ENCODE measurements at regions not wholly inside any gene's neighbourhood (a gene's known extent, or its start where the extent isn't known, plus 50 kb on each side); places are given as distances from the start of the nearest gene placed in this dataset.

GRCh38 chr7:13179775-13180523 is 492.5 kb downstream of the ARL4A start:
- H3K9me3 ChIP-seq (ENCODE audit: control extremely low read depth in 1 of 3, control insufficient read depth in 2 of 3, insufficient read depth in 1 of 3, low read length in 2 of 3) = no peaks in the 10 kb centered on the region
- CTCF ChIA-PET = no interaction called here
- WGBS (ENCODE audit: insufficient coverage) = 100% methylated on average over 2 of the region's 5 CpGs

More at GRCh38 chr7:13179775-13180523, 492.5 kb downstream of the ARL4A start:
- no peaks in the 10 kb centered on the region for H3K4me1 ChIP-seq (ENCODE audit: control insufficient read depth in 2 of 2, insufficient read depth in 2 of 2, low read length in 2 of 2)
- no peaks in the 10 kb centered on the region for H3K36me3 ChIP-seq (replicated peaks in 1 of 2; ENCODE audit: control extremely low read depth in 1 of 2, control insufficient read depth in 1 of 2, extremely low read depth in 1 of 2, insufficient read depth in 2 of 2, low read length in 1 of 2)
- no peaks in the 10 kb centered on the region for H3K79me2 ChIP-seq (ENCODE audit: control insufficient read depth, insufficient read depth, low read length)
- ATAC-seq (ENCODE audit: low read depth) = no peak
- no peak for TF ChIP-seq CTCF (IDR thresholded peaks at IDR 0.05)
- no peak for TF ChIP-seq EZH2 (IDR thresholded peaks at IDR 0.05; ENCODE audit: borderline replicate concordance, insufficient read depth, low read depth, low read length, poor library complexity, severe bottlenecking)
- H4K20me1 ChIP-seq (ENCODE audit: control insufficient read depth, insufficient read depth, low read length, poor library complexity, severe bottlenecking) = no peaks in the 10 kb centered on the region
- peak overlapping the region; percentile 1 for H2AFZ ChIP-seq (ENCODE audit: insufficient read depth, low read depth, low read length, poor library complexity, severe bottlenecking)
- Mint-ChIP-seq H3K27me3 (peaks cover 11% of the 10 kb centered on the region), H3K4me3 (no peak overlapping the region), H3K27ac (no peak overlapping the region), H3K9me3 (ENCODE audit: insufficient read depth) (no peaks in the 10 kb centered on the region), H3K4me1 (no peaks in the 10 kb centered on the region)
- no peaks in the 10 kb centered on the region for H3K27me3 ChIP-seq (replicated peaks in 1 of 4; ENCODE audit: control extremely low read depth in 1 of 4, control insufficient read depth in 3 of 4, insufficient read depth in 4 of 4, low read length in 3 of 4)
- intact Hi-C loops (cut with micrococcal nuclease) = loop anchor here (2.0 kb wide), 1 partner anchor 541 kb away; no protein-coding TSS in a partner anchor
- no peak overlapping the region for H3K27ac ChIP-seq (ENCODE audit: low read length in 2 of 2)
- DNase-seq = no peak
- H3K4me2 ChIP-seq (replicated peaks; ENCODE audit: low read depth, low read length, poor library complexity, severe bottlenecking) = no peak overlapping the region
- POLR2A ChIA-PET = no interaction called here
- no peak overlapping the region for H3K4me3 ChIP-seq (ENCODE audit: control extremely low read depth in 1 of 5, extremely low read depth in 1 of 5, insufficient read depth in 1 of 5, low read depth in 2 of 5, low read length in 4 of 5)
- H3K9ac ChIP-seq (ENCODE audit: low read length) = no peak overlapping the region
